HepG2 (cell line): ENCODE measurements at regions not wholly inside any gene's neighbourhood (a gene's known extent, or its start where the extent isn't known, plus 50 kb on each side); places are given as distances from the start of the nearest gene placed in this dataset.

Experiments
- ATAC-seq: fragments of 200-7000 bp; cut with Tn5 transposase; 3 replicates; pipeline ENCODE4 v1.9.1; 2020; ENCODE audit warnings: mild to moderate bottlenecking, moderate library complexity
- BruUV-seq: library from RNA; stranded (reverse); fragments of 400-500 nt; replicated peaks from 2 replicates; lab custom pipeline; 2021; lab: Mats Ljungman, UMichigan
- CTCF ChIA-PET: fragments of 300-600 bp; formaldehyde crosslinking; extraction: SDS; loops from one replicate; lab custom pipeline; 2021; ENCODE audit warnings: low total read pairs, inconsistent platforms, low intra/inter-chr PET ratio; lab: Yijun Ruan, JAX
- POLR2A ChIA-PET: fragments of 350-600 bp; sonication (Branson Sonifier 250); formaldehyde crosslinking; loops from one replicate; lab custom pipeline; 2020; ENCODE audit warnings: antibody characterized with exemption, inconsistent platforms; lab: Yijun Ruan, JAX
- DNase-seq: peaks from one replicate; pipeline ENCODE4 v3.0.0-alpha.2; 2015; ENCODE audit warnings: low spot score
- FAIRE-seq: peaks from 3 replicates; lab custom pipeline; 2011; peaks lifted over from hg19 to GRCh38; lab: Jason Lieb, UNC
- H2AFZ ChIP-seq: one replicate; pipeline ENCODE4 v1.6.1; 2011; ENCODE audit warnings: low read length, inconsistent platforms
- H3K27ac ChIP-seq: fragments of 300-600 bp; 3 replicates; pipeline ENCODE4 v1.8.0; 2011; ENCODE audit warnings: mixed run types, mild to moderate bottlenecking, mixed read lengths, low read length, inconsistent platforms; ENCODE audit not compliant: insufficient read depth; ENCODE audit errors: extremely low read length
- H3K27me3 ChIP-seq, 2 experiments: fragments of 200-600 bp in 1 of 2; 2 replicates in 1 of 2; 3 replicates in 1 of 2; pipeline versions ENCODE4 v1.6.0 to v1.8.0; 2011; ENCODE audit warnings: low read length in 2 of 2, mild to moderate bottlenecking in 2 of 2, moderate library complexity in 2 of 2, inconsistent platforms in 1 of 2; ENCODE audit not compliant: insufficient read depth in 2 of 2, control insufficient read depth in 1 of 2
- H3K36me3 ChIP-seq, 2 experiments: fragments of 200-600 bp in 1 of 2; replicated peaks in 1 of 2; 2 replicates in 1 of 2; 3 replicates in 1 of 2; pipeline versions ENCODE4 v1.5.1 to v1.8.0; 2011; ENCODE audit warnings: low read length in 2 of 2, inconsistent platforms in 1 of 2; ENCODE audit not compliant: insufficient read depth in 2 of 2, control insufficient read depth in 1 of 2
- H3K4me1 ChIP-seq: 2 replicates; pipeline ENCODE4 v1.5.1; 2012; ENCODE audit warnings: low read length, inconsistent platforms; ENCODE audit not compliant: insufficient read depth
- H3K4me2 ChIP-seq: 2 replicates; pipeline ENCODE4 v1.6.0; 2011; ENCODE audit warnings: low read depth, low read length, inconsistent platforms
- H3K4me3 ChIP-seq, 3 experiments: fragments of 200-600 bp in 1 of 3; sonication (generic), shearing (Covaris generic) in 1 of 3; replicated peaks in 1 of 3; 2 replicates each; pipeline ENCODE4 v1.5.1; 2011 to 2016; ENCODE audit warnings: low read length in 3 of 3, inconsistent platforms in 2 of 3, low read depth in 2 of 3, mild to moderate bottlenecking in 2 of 3, control low read depth in 1 of 3, mixed read lengths in 1 of 3; ENCODE audit not compliant: insufficient read depth in 1 of 3
- H3K79me2 ChIP-seq: one replicate; pipeline ENCODE4 v1.6.1; 2011; ENCODE audit warnings: low read length, inconsistent platforms; ENCODE audit not compliant: insufficient read depth
- H3K9ac ChIP-seq: 2 replicates; pipeline ENCODE4 v1.6.0; 2011; ENCODE audit warnings: mild to moderate bottlenecking, low read depth, low read length, inconsistent platforms; ENCODE audit not compliant: insufficient read depth
- H3K9me3 ChIP-seq: 2 replicates; pipeline ENCODE4 v1.5.1; 2012; ENCODE audit warnings: mild to moderate bottlenecking, low read length
- H4K20me1 ChIP-seq: 2 replicates; pipeline ENCODE4 v1.6.0; 2011; ENCODE audit warnings: inconsistent platforms, mild to moderate bottlenecking, low read length, moderate library complexity; ENCODE audit not compliant: insufficient read depth
- CENPX ChIP-seq: sonication (generic); formaldehyde crosslinking; IDR thresholded peaks from 2 replicates; pipeline ENCODE4 v1.9.0; 2021; ENCODE audit warnings: mild to moderate bottlenecking, missing genetic modification reagents, moderate library complexity
- CHD4 ChIP-seq: fragments of 200-600 bp; sonication (generic); IDR thresholded peaks from 2 replicates; pipeline ENCODE4 v1.7.0; 2017; ENCODE audit warnings: mild to moderate bottlenecking, low read length, borderline replicate concordance
- ELF4 ChIP-seq: sonication (generic); formaldehyde crosslinking; IDR thresholded peaks from 2 replicates; pipeline ENCODE4 v1.5.0; 2020; ENCODE audit warnings: missing genetic modification reagents, mild to moderate bottlenecking, moderate library complexity, borderline replicate concordance
- FOXM1 ChIP-seq: sonication (generic); formaldehyde crosslinking; IDR thresholded peaks from 2 replicates; pipeline ENCODE4 v1.5.0; 2020; ENCODE audit warnings: missing genetic modification reagents
- GLI4 ChIP-seq: sonication (generic); formaldehyde crosslinking; IDR thresholded peaks from 2 replicates; pipeline ENCODE4 v1.5.1; 2020; ENCODE audit warnings: missing genetic modification reagents, mild to moderate bottlenecking, moderate library complexity, borderline replicate concordance
- IKZF1 ChIP-seq: fragments of 450-650 bp; IDR thresholded peaks from 2 replicates; pipeline ENCODE4 v1.7.1; 2016
- KDM3A ChIP-seq: IDR thresholded peaks from 2 replicates; pipeline ENCODE4 v1.6.1; 2018; ENCODE audit warnings: low read depth, missing compliant biosample characterization
- NFRKB ChIP-seq: fragments of 450-650 bp; IDR thresholded peaks from 2 replicates; pipeline ENCODE4 v1.6.1; 2017
- PAWR ChIP-seq: sonication (generic); formaldehyde crosslinking; IDR thresholded peaks from 2 replicates; pipeline ENCODE4 v1.4.0; 2020; ENCODE audit warnings: missing genetic modification reagents, mild to moderate bottlenecking, borderline replicate concordance
- PLSCR1 ChIP-seq: sonication (generic); formaldehyde crosslinking; IDR thresholded peaks from 2 replicates; pipeline ENCODE4 v1.5.0; 2020; ENCODE audit warnings: missing genetic modification reagents, mild to moderate bottlenecking, borderline replicate concordance
- ZBTB10 ChIP-seq: sonication (generic); formaldehyde crosslinking; IDR thresholded peaks from 2 replicates; pipeline ENCODE4 v1.4.0; 2020; ENCODE audit warnings: missing genetic modification reagents, borderline replicate concordance
- ZNF24 ChIP-seq: fragments of 450-650 bp; IDR thresholded peaks from 2 replicates; pipeline ENCODE4 v1.6.1; 2017; ENCODE audit warnings: antibody characterized with exemption, mild to moderate bottlenecking
- ZNF337 ChIP-seq: sonication (generic); formaldehyde crosslinking; IDR thresholded peaks from 2 replicates; pipeline ENCODE4 v1.5.1; 2020; ENCODE audit warnings: missing genetic modification reagents, low read depth, mild to moderate bottlenecking, borderline replicate concordance
- ZNF781 ChIP-seq: sonication (generic); formaldehyde crosslinking; IDR thresholded peaks from 2 replicates; pipeline ENCODE4 v1.5.1; 2020; ENCODE audit warnings: borderline replicate concordance, mild to moderate bottlenecking, missing genetic modification reagents; ENCODE audit errors: not compliant biosample characterization
- ZSCAN9 ChIP-seq: IDR thresholded peaks from 2 replicates; pipeline ENCODE4 v1.6.1; 2016; ENCODE audit warnings: borderline replicate concordance
- WGBS: methylation state at CpG from one replicate; pipeline ENCODE4 v1.1.6; 2017; ENCODE audit warnings: low lambda C conversion rate; 5-methylcytosine and 5-hydroxymethylcytosine counted together
- in situ Hi-C: cut with HindIII; loops from 2 replicates; pipeline ENCODE4 v1.10.0; 2017; ENCODE audit warnings: low pct_unique_long_range_greater_than_20kb; ENCODE audit not compliant: extremely low pct_ligation_motif_present
- intact Hi-C: fragments of 100-400 bp; cut with micrococcal nuclease; formaldehyde crosslinking; loops from one replicate; pipeline ENCODE4 v1.10.0; 2022; ENCODE audit not compliant: unreplicated experiment

- CTCF ChIA-PET = no interaction called here
- FAIRE-seq = no peak
Observed at GRCh38 chr3:188068342-188068741, 85.6 kb upstream of the LPP start.

GRCh38 chr3:188071636-188072035 lies 82.3 kb upstream of the LPP start:
- ATAC-seq (no peak), FAIRE-seq (no peak), DNase-seq (no peak)
- H3K36me3 ChIP-seq = no peaks in the 10 kb centered on the region
- no peak overlapping the region for H3K4me2 ChIP-seq
- CTCF ChIA-PET = no interaction called here
- no peak overlapping the region for H3K4me3 ChIP-seq
- no peaks in the 10 kb centered on the region for H3K79me2 ChIP-seq
- 0 out of 5 replicates have a peak, but pooled peaks cover 0 to 2% of the 10 kb centered on the region in 2 experiments for H3K27me3 ChIP-seq
- intact Hi-C loops (no loop called here), in situ Hi-C loops (no loop called here)
- 0 out of 2 replicates have a peak, but pooled peaks cover 5% of the 10 kb centered on the region for H3K4me1 ChIP-seq
- H3K27ac ChIP-seq = no peak overlapping the region
- no peaks in the 10 kb centered on the region for H4K20me1 ChIP-seq
- POLR2A ChIA-PET = no interaction called here
- H2AFZ ChIP-seq = no peak overlapping the region
- 71% methylated on average over 2 of the region's 2 CpGs for WGBS
- no TSS peak for BruUV-seq
- H3K9ac ChIP-seq = no peak overlapping the region
- no peaks in the 10 kb centered on the region for H3K9me3 ChIP-seq
- no peak for TF ChIP-seq FOXM1 (CRISPR knock-in tag)
- no peak for TF ChIP-seq ZSCAN9 (CRISPR knock-in tag)
- TF ChIP-seq PAWR = no peak
- no peak for TF ChIP-seq ZNF337 (CRISPR knock-in tag)
- TF ChIP-seq NFRKB = no peak
- TF ChIP-seq PLSCR1 (CRISPR knock-in tag) = no peak
- TF ChIP-seq ZNF781 (CRISPR knock-in tag) = no peak
- no peak for TF ChIP-seq KDM3A
- no peak for TF ChIP-seq ELF4 (CRISPR knock-in tag)
- no peak for TF ChIP-seq GLI4
- TF ChIP-seq IKZF1 = no peak

More at GRCh38 chr3:188068342-188068741, 85.6 kb upstream of the LPP start:
- no peak for TF ChIP-seq ZNF24
- no peak for TF ChIP-seq ZBTB10 (CRISPR knock-in tag)
- TF ChIP-seq CHD4 = no peak
- TF ChIP-seq CENPX (CRISPR knock-in tag) = no peak
- POLR2A ChIA-PET = no interaction called here
- no peak overlapping the region for H3K4me2 ChIP-seq
- H3K36me3 ChIP-seq = no peaks in the 10 kb centered on the region
- no TSS peak for BruUV-seq
- in situ Hi-C loops = no loop called here
- ATAC-seq = no peak
- H3K27me3 ChIP-seq = 0 out of 5 replicates have a peak, but pooled peaks cover 0 to 2% of the 10 kb centered on the region in 2 experiments
- intact Hi-C loops = no loop called here
- H3K9me3 ChIP-seq = no peaks in the 10 kb centered on the region
- H2AFZ ChIP-seq = no peak overlapping the region
- WGBS = 76% methylated on average over 3 of the region's 3 CpGs
- no peak overlapping the region for H3K4me3 ChIP-seq
- H3K27ac ChIP-seq = no peak overlapping the region
- no peaks in the 10 kb centered on the region for H4K20me1 ChIP-seq
- no peaks in the 10 kb centered on the region for H3K79me2 ChIP-seq
- H3K4me1 ChIP-seq = peaks cover 30% of the 10 kb centered on the region
- no peak overlapping the region for H3K9ac ChIP-seq
- DNase-seq = no peak
